HepG2 (cell line): ENCODE measurements at regions not wholly inside any gene's neighbourhood (a gene's known extent, or its start where the extent isn't known, plus 50 kb on each side); places are given as distances from the start of the nearest gene placed in this dataset.

Experiments used
- ATAC-seq: fragments of 200-7000 bp; cut with Tn5 transposase; 3 replicates; pipeline ENCODE4 v1.9.1; 2020; ENCODE audit warnings: mild to moderate bottlenecking, moderate library complexity
- BruUV-seq: library from RNA; stranded (reverse); fragments of 400-500 nt; replicated peaks from 2 replicates; lab custom pipeline; 2021; lab: Mats Ljungman, UMichigan
- CTCF ChIA-PET: fragments of 300-600 bp; formaldehyde crosslinking; extraction: SDS; loops from one replicate; lab custom pipeline; 2021; ENCODE audit warnings: low total read pairs, inconsistent platforms, low intra/inter-chr PET ratio; lab: Yijun Ruan, JAX
- POLR2A ChIA-PET: fragments of 350-600 bp; sonication (Branson Sonifier 250); formaldehyde crosslinking; loops from one replicate; lab custom pipeline; 2020; ENCODE audit warnings: antibody characterized with exemption, inconsistent platforms; lab: Yijun Ruan, JAX
- DNase-seq: peaks from one replicate; pipeline ENCODE4 v3.0.0-alpha.2; 2015; ENCODE audit warnings: low spot score
- FAIRE-seq: peaks from 3 replicates; lab custom pipeline; 2011; peaks lifted over from hg19 to GRCh38; lab: Jason Lieb, UNC
- H2AFZ ChIP-seq: one replicate; pipeline ENCODE4 v1.6.1; 2011; ENCODE audit warnings: low read length, inconsistent platforms
- H3K27ac ChIP-seq: fragments of 300-600 bp; 3 replicates; pipeline ENCODE4 v1.8.0; 2011; ENCODE audit warnings: mixed run types, mild to moderate bottlenecking, mixed read lengths, low read length, inconsistent platforms; ENCODE audit not compliant: insufficient read depth; ENCODE audit errors: extremely low read length
- H3K27me3 ChIP-seq, 2 experiments: fragments of 200-600 bp in 1 of 2; 2 replicates in 1 of 2; 3 replicates in 1 of 2; pipeline versions ENCODE4 v1.6.0 to v1.8.0; 2011; ENCODE audit warnings: low read length in 2 of 2, mild to moderate bottlenecking in 2 of 2, moderate library complexity in 2 of 2, inconsistent platforms in 1 of 2; ENCODE audit not compliant: insufficient read depth in 2 of 2, control insufficient read depth in 1 of 2
- H3K36me3 ChIP-seq, 2 experiments: fragments of 200-600 bp in 1 of 2; replicated peaks in 1 of 2; 2 replicates in 1 of 2; 3 replicates in 1 of 2; pipeline versions ENCODE4 v1.5.1 to v1.8.0; 2011; ENCODE audit warnings: low read length in 2 of 2, inconsistent platforms in 1 of 2; ENCODE audit not compliant: insufficient read depth in 2 of 2, control insufficient read depth in 1 of 2
- H3K4me1 ChIP-seq: 2 replicates; pipeline ENCODE4 v1.5.1; 2012; ENCODE audit warnings: low read length, inconsistent platforms; ENCODE audit not compliant: insufficient read depth
- H3K4me2 ChIP-seq: 2 replicates; pipeline ENCODE4 v1.6.0; 2011; ENCODE audit warnings: low read depth, low read length, inconsistent platforms
- H3K4me3 ChIP-seq, 3 experiments: fragments of 200-600 bp in 1 of 3; sonication (generic), shearing (Covaris generic) in 1 of 3; replicated peaks in 1 of 3; 2 replicates each; pipeline ENCODE4 v1.5.1; 2011 to 2016; ENCODE audit warnings: low read length in 3 of 3, inconsistent platforms in 2 of 3, low read depth in 2 of 3, mild to moderate bottlenecking in 2 of 3, control low read depth in 1 of 3, mixed read lengths in 1 of 3; ENCODE audit not compliant: insufficient read depth in 1 of 3
- H3K79me2 ChIP-seq: one replicate; pipeline ENCODE4 v1.6.1; 2011; ENCODE audit warnings: low read length, inconsistent platforms; ENCODE audit not compliant: insufficient read depth
- H3K9ac ChIP-seq: 2 replicates; pipeline ENCODE4 v1.6.0; 2011; ENCODE audit warnings: mild to moderate bottlenecking, low read depth, low read length, inconsistent platforms; ENCODE audit not compliant: insufficient read depth
- H3K9me3 ChIP-seq: 2 replicates; pipeline ENCODE4 v1.5.1; 2012; ENCODE audit warnings: mild to moderate bottlenecking, low read length
- H4K20me1 ChIP-seq: 2 replicates; pipeline ENCODE4 v1.6.0; 2011; ENCODE audit warnings: inconsistent platforms, mild to moderate bottlenecking, low read length, moderate library complexity; ENCODE audit not compliant: insufficient read depth
- ELF3 ChIP-seq: IDR thresholded peaks from 2 replicates; pipeline ENCODE4 v1.6.1; 2016; ENCODE audit warnings: missing genetic modification reagents, missing compliant biosample characterization
- HNRNPUL1 ChIP-seq: fragments of 200-400 bp; formaldehyde crosslinking; IDR thresholded peaks from 2 replicates; pipeline ENCODE4 v1.6.1; 2017; ENCODE audit warnings: low read depth, mild to moderate bottlenecking, low read length, moderate library complexity
- NFKB2 ChIP-seq: sonication (generic); formaldehyde crosslinking; IDR thresholded peaks from 2 replicates; pipeline ENCODE4 v1.4.0; 2020; ENCODE audit warnings: missing genetic modification reagents, borderline replicate concordance
- NFKBIZ ChIP-seq: IDR thresholded peaks from 2 replicates; pipeline ENCODE4 v1.6.1; 2018; ENCODE audit warnings: missing genetic modification reagents, missing compliant biosample characterization
- NR1H2 ChIP-seq: sonication (generic); formaldehyde crosslinking; IDR thresholded peaks from 2 replicates; pipeline ENCODE4 v1.8.1; 2022; ENCODE audit warnings: low read depth, missing genetic modification reagents, borderline replicate concordance
- PRMT3 ChIP-seq: sonication (generic); formaldehyde crosslinking; IDR thresholded peaks from 2 replicates; pipeline ENCODE4 v1.8.1; 2022; ENCODE audit warnings: low read depth, mild to moderate bottlenecking, moderate library complexity, missing genetic modification reagents, borderline replicate concordance
- RAD51 ChIP-seq: fragments of 450-650 bp; IDR thresholded peaks from 2 replicates; pipeline ENCODE4 v1.6.1; 2016; ENCODE audit warnings: borderline replicate concordance
- RNF2 ChIP-seq: fragments of 450-650 bp; conservative IDR thresholded peaks from 2 replicates; pipeline ENCODE4 v1.6.1; 2016; ENCODE audit warnings: low read depth
- SP2 ChIP-seq: sonication (generic); formaldehyde crosslinking; IDR thresholded peaks from 2 replicates; pipeline ENCODE4 v1.5.1; 2020; ENCODE audit warnings: mild to moderate bottlenecking, missing genetic modification reagents
- TAF15 ChIP-seq: fragments of 200-400 bp; formaldehyde crosslinking; IDR thresholded peaks from one replicate; pipeline ENCODE4 v1.6.1; 2018; ENCODE audit warnings: mild to moderate bottlenecking, low read depth, low read length; ENCODE audit not compliant: poor library complexity, severe bottlenecking
- ZBTB43 ChIP-seq: sonication (generic); formaldehyde crosslinking; conservative IDR thresholded peaks from 2 replicates; pipeline ENCODE4 v1.4.0; 2020; ENCODE audit warnings: missing genetic modification reagents
- ZC3H13 ChIP-seq: sonication (generic); formaldehyde crosslinking; IDR thresholded peaks from 2 replicates; pipeline ENCODE4 v1.8.1; 2023; ENCODE audit warnings: mild to moderate bottlenecking, missing genetic modification reagents, moderate library complexity
- ZNF329 ChIP-seq: sonication (generic); formaldehyde crosslinking; IDR thresholded peaks from 2 replicates; pipeline ENCODE4 v1.9.0; 2021; ENCODE audit warnings: low read depth, mild to moderate bottlenecking, missing genetic modification reagents
- ZSCAN31 ChIP-seq: sonication (generic); formaldehyde crosslinking; IDR thresholded peaks from 2 replicates; pipeline ENCODE4 v1.5.0; 2020; ENCODE audit warnings: low read depth, mild to moderate bottlenecking, missing genetic modification reagents
- WGBS: methylation state at CpG from one replicate; pipeline ENCODE4 v1.1.6; 2017; ENCODE audit warnings: low lambda C conversion rate; 5-methylcytosine and 5-hydroxymethylcytosine counted together
- in situ Hi-C: cut with HindIII; loops from 2 replicates; pipeline ENCODE4 v1.10.0; 2017; ENCODE audit warnings: low pct_unique_long_range_greater_than_20kb; ENCODE audit not compliant: extremely low pct_ligation_motif_present
- intact Hi-C: fragments of 100-400 bp; cut with micrococcal nuclease; formaldehyde crosslinking; loops from one replicate; pipeline ENCODE4 v1.10.0; 2022; ENCODE audit not compliant: unreplicated experiment
- TF ChIP-seq, protein P1 (sequence below): sonication (generic); formaldehyde crosslinking; IDR thresholded peaks from 2 replicates; pipeline ENCODE4 v1.8.0; 2023; ENCODE audit warnings: mild to moderate bottlenecking, missing genetic modification reagents
- TF ChIP-seq, protein P2 (sequence below): sonication (generic); formaldehyde crosslinking; IDR thresholded peaks from 2 replicates; pipeline ENCODE4 v1.8.0; 2022; ENCODE audit warnings: missing genetic modification reagents, mild to moderate bottlenecking, inconsistent platforms, borderline replicate concordance

- Histone ChIP-seq H2AFZ (no peak overlapping the region), H3K27ac (no peak overlapping the region), H3K79me2 (no peaks in the 10 kb centered on the region), H3K27me3 (peaks cover 1 to 22% of the 10 kb centered on the region in 2 experiments; a peak in 3 of 5 replicates), H3K4me2 (no peak overlapping the region), H4K20me1 (no peaks in the 10 kb centered on the region)
- DNase-seq (no peak), ATAC-seq (no peak)
- in situ Hi-C loops (no loop called here), intact Hi-C loops (no loop called here)
- POLR2A ChIA-PET: no interaction called here
- CTCF ChIA-PET: no interaction called here
- TF ChIP-seq RAD51: no peak
- no peak for TF ChIP-seq SP2 (CRISPR knock-in tag)
- TF ChIP-seq ELF3 (CRISPR knock-in tag): no peak
- TF ChIP-seq TAF15: no peak
- TF ChIP-seq NFKB2 (CRISPR knock-in tag): no peak
- TF ChIP-seq PRMT3 (CRISPR knock-in tag): no peak
- TF ChIP-seq ZC3H13: no peak
- no peak for TF ChIP-seq HNRNPUL1
- TF ChIP-seq, all 625 proteins: peak for 0
- no peak overlapping the region for H3K9ac ChIP-seq
- no peak overlapping the region for H3K4me3 ChIP-seq
- H3K36me3 ChIP-seq: no peaks in the 10 kb centered on the region
- 18% methylated on average over 16 of the region's 16 CpGs for WGBS
- no peaks in the 10 kb centered on the region for H3K9me3 ChIP-seq
- no TSS peak for BruUV-seq
- no peaks in the 10 kb centered on the region for H3K4me1 ChIP-seq
- FAIRE-seq: no peak
Measured at GRCh38 chrX:805103-805670, 174.6 kb downstream of the SHOX start.

- in situ Hi-C loops: no loop called here
- H3K4me2 ChIP-seq: no peak overlapping the region
- no peak overlapping the region for H2AFZ ChIP-seq
- FAIRE-seq (no peak), DNase-seq (no peak), ATAC-seq (no peak)
- no TSS peak for BruUV-seq
- H4K20me1 ChIP-seq: no peaks in the 10 kb centered on the region
- H3K36me3 ChIP-seq: no peaks in the 10 kb centered on the region
- no peaks in the 10 kb centered on the region for H3K79me2 ChIP-seq
- H3K4me1 ChIP-seq: no peaks in the 10 kb centered on the region
- 60% methylated on average over 2 of the region's 6 CpGs for WGBS
- intact Hi-C loops: no loop called here
- CTCF ChIA-PET: no interaction called here
- H3K27me3 ChIP-seq: peaks cover 1 to 22% of the 10 kb centered on the region in 2 experiments; a peak in 3 of 5 replicates
- no peaks in the 10 kb centered on the region for H3K9me3 ChIP-seq
- no peak overlapping the region for H3K9ac ChIP-seq
- POLR2A ChIA-PET: no interaction called here
- H3K4me3 ChIP-seq: no peak overlapping the region
- no peak overlapping the region for H3K27ac ChIP-seq
- TF ChIP-seq ZNF329 (CRISPR knock-in tag): no peak
- no peak for TF ChIP-seq ZBTB43
- TF ChIP-seq NFKBIZ: no peak
- no peak for TF ChIP-seq ZSCAN31 (CRISPR knock-in tag)
- TF ChIP-seq, protein P1, sequence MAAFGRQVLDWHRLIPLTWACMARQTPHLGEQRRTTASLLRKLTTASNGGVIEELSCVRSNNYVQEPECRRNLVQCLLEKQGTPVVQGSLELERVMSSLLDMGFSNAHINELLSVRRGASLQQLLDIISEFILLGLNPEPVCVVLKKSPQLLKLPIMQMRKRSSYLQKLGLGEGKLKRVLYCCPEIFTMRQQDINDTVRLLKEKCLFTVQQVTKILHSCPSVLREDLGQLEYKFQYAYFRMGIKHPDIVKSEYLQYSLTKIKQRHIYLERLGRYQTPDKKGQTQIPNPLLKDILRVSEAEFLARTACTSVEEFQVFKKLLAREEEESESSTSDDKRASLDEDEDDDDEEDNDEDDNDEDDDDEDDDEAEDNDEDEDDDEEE (CRISPR knock-in tag): no peak
- no peak for TF ChIP-seq RNF2
- TF ChIP-seq, protein P2, sequence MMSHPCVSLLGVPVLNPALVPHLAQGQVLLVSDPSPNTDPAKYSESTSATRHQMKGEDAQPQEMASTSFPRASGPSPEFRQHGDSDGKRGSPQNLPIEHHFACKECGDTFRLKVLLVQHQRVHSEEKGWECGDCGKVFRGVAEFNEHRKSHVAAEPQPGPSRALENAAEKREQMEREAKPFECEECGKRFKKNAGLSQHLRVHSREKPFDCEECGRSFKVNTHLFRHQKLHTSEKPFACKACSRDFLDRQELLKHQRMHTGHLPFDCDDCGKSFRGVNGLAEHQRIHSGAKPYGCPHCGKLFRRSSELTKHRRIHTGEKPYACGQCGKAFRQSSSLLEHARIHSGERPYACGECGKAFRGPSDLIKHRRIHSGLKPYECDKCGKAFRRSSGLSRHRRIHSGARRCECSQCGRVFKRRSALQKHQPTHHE: no peak
- no peak for TF ChIP-seq NR1H2
Measured at GRCh38 chrX:802846-803245, 172.3 kb downstream of the SHOX start.
